GM10248 (cell line): ENCODE measurements at regions not wholly inside any gene's neighbourhood (a gene's known extent, or its start where the extent isn't known, plus 50 kb on each side); places are given as distances from the start of the nearest gene placed in this dataset.

Experiments
- CTCF ChIA-PET: fragments of 300-600 bp; sonication (Branson Sonifier 250); formaldehyde crosslinking; extraction: SDS; loops from one replicate; lab custom pipeline; 2021; ENCODE audit warnings: antibody characterized with exemption; lab: Yijun Ruan, JAX
- POLR2A ChIA-PET: fragments of 350-650 bp; sonication (Branson Sonifier 250); formaldehyde crosslinking; extraction: SDS; loops from one replicate; lab custom pipeline; 2020; ENCODE audit warnings: antibody characterized with exemption; lab: Yijun Ruan, JAX
- DNase-seq: peaks from one replicate; pipeline ENCODE4 v3.0.0; 2012; ENCODE audit errors: extremely low spot score
- CTCF ChIP-seq: IDR thresholded peaks from 2 replicates; pipeline ENCODE4 v1.5.1; 2012; ENCODE audit warnings: mild to moderate bottlenecking, low read depth; ENCODE audit errors: extremely low read depth, missing control alignments, control extremely low read depth

GRCh38 chr11:98952107-98952506 is 68.6 kb upstream of the CNTN5 start:
- POLR2A ChIA-PET = no interaction called here
- no peak for TF ChIP-seq CTCF
- CTCF ChIA-PET = interaction anchor here (1.1 to 1.7 kb wide), 2 partner anchors 11 kb away, joined by 4 to 5 read pairs; no protein-coding TSS in a partner anchor
- no peak for DNase-seq

GRCh38 chr11:98955551-98955950 is 65.2 kb upstream of the CNTN5 start:
- POLR2A ChIA-PET = no interaction called here
- CTCF ChIA-PET = no interaction called here
- DNase-seq = no peak
- TF ChIP-seq CTCF = no peak

- ChIA-PET CTCF (interaction anchor here (1.0 to 1.6 kb wide), 4 partner anchors 8 to 31 kb away, joined by 3 to 4 read pairs (median 3); no protein-coding TSS in a partner anchor), POLR2A (no interaction called here)
- DNase-seq = no peak
- TF ChIP-seq CTCF = no peak
These were observed 56.6 kb upstream of the CNTN5 start for GRCh38 chr11:98964146-98964545.

- ChIA-PET CTCF (interaction anchor here (1.6 kb wide), 1 partner anchor 9 kb away, joined by 3 read pairs; no protein-coding TSS in a partner anchor), POLR2A (no interaction called here)
- no peak for DNase-seq
- TF ChIP-seq CTCF = no peak
These were observed 55.4 kb upstream of the CNTN5 start for GRCh38 chr11:98965358-98965757.

GRCh38 chr11:98965775-98966174 is 55.0 kb upstream of the CNTN5 start:
- DNase-seq = no peak
- ChIA-PET CTCF (no interaction called here), POLR2A (no interaction called here)
- TF ChIP-seq CTCF = no peak

GRCh38 chr11:98967005-98967404 is 53.7 kb upstream of the CNTN5 start:
- CTCF ChIA-PET = no interaction called here
- POLR2A ChIA-PET = no interaction called here
- no peak for TF ChIP-seq CTCF
- DNase-seq = no peak
